WERI-Rb-1 (cell line): ENCODE measurements at regions not wholly inside any gene's neighbourhood (a gene's known extent, or its start where the extent isn't known, plus 50 kb on each side); places are given as distances from the start of the nearest gene placed in this dataset.

Experiments
- DNase-seq: peaks from one replicate; pipeline ENCODE4 v3.0.0-alpha.2; 2020
- H3K27ac ChIP-seq: fragments of 250-450 bp; sonication (Bioruptor Pico); 2 replicates; pipeline ENCODE4 v1.5.1; 2020; ENCODE audit warnings: mild to moderate bottlenecking, moderate library complexity
- H3K27me3 ChIP-seq: fragments of 250-450 bp; sonication (Bioruptor Pico); 2 replicates; pipeline ENCODE4 v1.5.1; 2021; ENCODE audit warnings: mild to moderate bottlenecking, low read depth, moderate library complexity; ENCODE audit not compliant: insufficient read depth, severe bottlenecking
- H3K36me3 ChIP-seq: fragments of 250-450 bp; sonication (Bioruptor Pico); 2 replicates; pipeline ENCODE4 v1.5.1; 2020; ENCODE audit warnings: mild to moderate bottlenecking, moderate library complexity
- H3K4me3 ChIP-seq: 2 replicates; pipeline ENCODE4 v1.5.1; 2011; ENCODE audit warnings: low read depth, mild to moderate bottlenecking, control low read depth, low read length
- H3K9me3 ChIP-seq: fragments of 250-450 bp; sonication (Bioruptor Pico); 2 replicates; pipeline ENCODE4 v1.5.1; 2021; ENCODE audit warnings: mild to moderate bottlenecking, moderate library complexity; ENCODE audit not compliant: severe bottlenecking
- CTCF ChIP-seq: IDR thresholded peaks from 2 replicates; pipeline ENCODE4 v1.5.1; 2011; ENCODE audit warnings: low read depth, mild to moderate bottlenecking, control low read depth, inconsistent platforms, low read length

GRCh38 chr16:8158051-8158450 is 432.3 kb downstream of the TMEM114 start:
- no peak for TF ChIP-seq CTCF
- DNase-seq = no peak
- H3K36me3 ChIP-seq = no peaks in the 10 kb centered on the region

GRCh38 chr16:8155275-8155674 is 435.0 kb downstream of the TMEM114 start:
- DNase-seq = no peak
- H3K27ac ChIP-seq = no peak overlapping the region
- H3K27me3 ChIP-seq = no peaks in the 10 kb centered on the region
- TF ChIP-seq CTCF = no peak
- no peaks in the 10 kb centered on the region for H3K36me3 ChIP-seq
- H3K4me3 ChIP-seq = no peak overlapping the region
- peaks cover 7% of the 10 kb centered on the region for H3K9me3 ChIP-seq

More at GRCh38 chr16:8158051-8158450, 432.3 kb downstream of the TMEM114 start:
- Histone ChIP-seq H3K9me3 (peaks cover 7% of the 10 kb centered on the region), H3K27me3 (no peaks in the 10 kb centered on the region), H3K4me3 (no peak overlapping the region), H3K27ac (no peak overlapping the region)

GRCh38 chr16:8146256-8147012 is 443.9 kb downstream of the TMEM114 start:
- H3K9me3 ChIP-seq = no peaks in the 10 kb centered on the region
- DNase-seq = no peak
- TF ChIP-seq CTCF = no peak
- no peak overlapping the region for H3K4me3 ChIP-seq
- no peaks in the 10 kb centered on the region for H3K27me3 ChIP-seq
- H3K36me3 ChIP-seq = no peaks in the 10 kb centered on the region
- no peak overlapping the region for H3K27ac ChIP-seq

- Histone ChIP-seq H3K27ac (no peak overlapping the region), H3K4me3 (no peak overlapping the region), H3K9me3 (no peaks in the 10 kb centered on the region), H3K36me3 (no peaks in the 10 kb centered on the region), H3K27me3 (no peaks in the 10 kb centered on the region)
- DNase-seq = no peak
- no peak for TF ChIP-seq CTCF
These were observed 451.6 kb downstream of the TMEM114 start for GRCh38 chr16:8138666-8139065.

- H3K9me3 ChIP-seq = no peaks in the 10 kb centered on the region
- no peak overlapping the region for H3K4me3 ChIP-seq
- no peak for DNase-seq
- no peaks in the 10 kb centered on the region for H3K36me3 ChIP-seq
- no peak overlapping the region for H3K27ac ChIP-seq
- TF ChIP-seq CTCF = no peak
- H3K27me3 ChIP-seq = no peaks in the 10 kb centered on the region
These were observed 452.7 kb downstream of the TMEM114 start for GRCh38 chr16:8137606-8138005.

GRCh38 chr16:8130197-8130596 is 460.1 kb downstream of the TMEM114 start:
- Histone ChIP-seq H3K27ac (no peak overlapping the region), H3K27me3 (no peaks in the 10 kb centered on the region)

More at GRCh38 chr16:8130197-8130596, 460.1 kb downstream of the TMEM114 start:
- Histone ChIP-seq H3K4me3 (no peak overlapping the region), H3K36me3 (no peaks in the 10 kb centered on the region), H3K9me3 (no peaks in the 10 kb centered on the region)
- TF ChIP-seq CTCF = no peak
- DNase-seq = no peak
